GM23338 (cell line): ENCODE measurements at regions not wholly inside any gene's neighbourhood (a gene's known extent, or its start where the extent isn't known, plus 50 kb on each side); places are given as distances from the start of the nearest gene placed in this dataset.

ENCODE experiments used
- EZH2 ChIP-seq: fragments of 200-600 bp; sonication (generic); IDR thresholded peaks from one replicate; pipeline ENCODE4 v1.8.0; 2017; ENCODE audit warnings: antibody characterized with exemption, mild to moderate bottlenecking, low read depth; ENCODE audit not compliant: unreplicated experiment
- EZH2phosphoT487 ChIP-seq: fragments of 200-600 bp; sonication (generic); IDR thresholded peaks from one replicate; pipeline ENCODE4 v1.8.1; 2018; ENCODE audit warnings: antibody characterized with exemption; ENCODE audit not compliant: unreplicated experiment
- JUNB ChIP-seq: IDR thresholded peaks from one replicate; pipeline ENCODE4 v1.6.1; 2016; ENCODE audit warnings: antibody characterized with exemption; ENCODE audit not compliant: unreplicated experiment
- NANOG ChIP-seq: IDR thresholded peaks from 2 replicates; pipeline ENCODE4 v1.6.1; 2016; ENCODE audit warnings: antibody characterized with exemption, borderline replicate concordance
- ZNF331 ChIP-seq: fragments of 250-450 bp; sonication (Bioruptor Pico); IDR thresholded peaks from 2 replicates; pipeline ENCODE4 v1.5.0; 2020; ENCODE audit warnings: low read depth, mild to moderate bottlenecking, moderate library complexity
- TF ChIP-seq, protein P1 (sequence below): fragments of 250-450 bp; sonication (Bioruptor Pico); IDR thresholded peaks from 2 replicates; pipeline ENCODE4 v1.5.0; 2020; ENCODE audit warnings: mild to moderate bottlenecking, moderate library complexity
- TF ChIP-seq, protein P2 (sequence below): IDR thresholded peaks from 2 replicates; pipeline ENCODE4 v1.6.1; 2016; ENCODE audit warnings: antibody characterized with exemption
- TF ChIP-seq, protein P3 (sequence below), 2 experiments: fragments of 200-600 bp in 1 of 2; sonication (generic) in 1 of 2; conservative IDR thresholded peaks; 2 replicates each; pipeline versions ENCODE4 v1.5.1 to v1.6.1; 2016 to 2017; ENCODE audit warnings: antibody characterized with exemption in 2 of 2, low read depth in 2 of 2, mild to moderate bottlenecking in 2 of 2, moderate library complexity in 1 of 2

DNA sequence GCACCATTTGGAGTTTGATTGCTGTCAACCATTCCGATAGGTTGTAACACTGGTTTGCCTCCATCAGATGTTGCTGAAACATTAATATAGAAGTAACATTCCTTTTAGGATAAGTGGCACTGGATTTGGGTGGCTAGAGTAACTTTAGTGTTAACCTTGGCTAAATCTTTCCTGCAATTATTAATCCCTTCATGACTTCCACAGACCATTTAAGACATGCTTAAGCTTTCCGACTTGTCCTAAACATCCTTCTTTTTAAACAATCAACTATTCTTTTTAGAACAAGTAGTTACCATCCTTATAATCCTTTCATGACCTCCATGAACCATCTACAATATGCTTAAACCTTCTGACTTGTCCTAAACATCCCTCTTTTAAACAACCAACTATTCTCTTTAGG is 465.5 kb downstream of the DCDC2C start (continued):
- TF ChIP-seq, protein P1, sequence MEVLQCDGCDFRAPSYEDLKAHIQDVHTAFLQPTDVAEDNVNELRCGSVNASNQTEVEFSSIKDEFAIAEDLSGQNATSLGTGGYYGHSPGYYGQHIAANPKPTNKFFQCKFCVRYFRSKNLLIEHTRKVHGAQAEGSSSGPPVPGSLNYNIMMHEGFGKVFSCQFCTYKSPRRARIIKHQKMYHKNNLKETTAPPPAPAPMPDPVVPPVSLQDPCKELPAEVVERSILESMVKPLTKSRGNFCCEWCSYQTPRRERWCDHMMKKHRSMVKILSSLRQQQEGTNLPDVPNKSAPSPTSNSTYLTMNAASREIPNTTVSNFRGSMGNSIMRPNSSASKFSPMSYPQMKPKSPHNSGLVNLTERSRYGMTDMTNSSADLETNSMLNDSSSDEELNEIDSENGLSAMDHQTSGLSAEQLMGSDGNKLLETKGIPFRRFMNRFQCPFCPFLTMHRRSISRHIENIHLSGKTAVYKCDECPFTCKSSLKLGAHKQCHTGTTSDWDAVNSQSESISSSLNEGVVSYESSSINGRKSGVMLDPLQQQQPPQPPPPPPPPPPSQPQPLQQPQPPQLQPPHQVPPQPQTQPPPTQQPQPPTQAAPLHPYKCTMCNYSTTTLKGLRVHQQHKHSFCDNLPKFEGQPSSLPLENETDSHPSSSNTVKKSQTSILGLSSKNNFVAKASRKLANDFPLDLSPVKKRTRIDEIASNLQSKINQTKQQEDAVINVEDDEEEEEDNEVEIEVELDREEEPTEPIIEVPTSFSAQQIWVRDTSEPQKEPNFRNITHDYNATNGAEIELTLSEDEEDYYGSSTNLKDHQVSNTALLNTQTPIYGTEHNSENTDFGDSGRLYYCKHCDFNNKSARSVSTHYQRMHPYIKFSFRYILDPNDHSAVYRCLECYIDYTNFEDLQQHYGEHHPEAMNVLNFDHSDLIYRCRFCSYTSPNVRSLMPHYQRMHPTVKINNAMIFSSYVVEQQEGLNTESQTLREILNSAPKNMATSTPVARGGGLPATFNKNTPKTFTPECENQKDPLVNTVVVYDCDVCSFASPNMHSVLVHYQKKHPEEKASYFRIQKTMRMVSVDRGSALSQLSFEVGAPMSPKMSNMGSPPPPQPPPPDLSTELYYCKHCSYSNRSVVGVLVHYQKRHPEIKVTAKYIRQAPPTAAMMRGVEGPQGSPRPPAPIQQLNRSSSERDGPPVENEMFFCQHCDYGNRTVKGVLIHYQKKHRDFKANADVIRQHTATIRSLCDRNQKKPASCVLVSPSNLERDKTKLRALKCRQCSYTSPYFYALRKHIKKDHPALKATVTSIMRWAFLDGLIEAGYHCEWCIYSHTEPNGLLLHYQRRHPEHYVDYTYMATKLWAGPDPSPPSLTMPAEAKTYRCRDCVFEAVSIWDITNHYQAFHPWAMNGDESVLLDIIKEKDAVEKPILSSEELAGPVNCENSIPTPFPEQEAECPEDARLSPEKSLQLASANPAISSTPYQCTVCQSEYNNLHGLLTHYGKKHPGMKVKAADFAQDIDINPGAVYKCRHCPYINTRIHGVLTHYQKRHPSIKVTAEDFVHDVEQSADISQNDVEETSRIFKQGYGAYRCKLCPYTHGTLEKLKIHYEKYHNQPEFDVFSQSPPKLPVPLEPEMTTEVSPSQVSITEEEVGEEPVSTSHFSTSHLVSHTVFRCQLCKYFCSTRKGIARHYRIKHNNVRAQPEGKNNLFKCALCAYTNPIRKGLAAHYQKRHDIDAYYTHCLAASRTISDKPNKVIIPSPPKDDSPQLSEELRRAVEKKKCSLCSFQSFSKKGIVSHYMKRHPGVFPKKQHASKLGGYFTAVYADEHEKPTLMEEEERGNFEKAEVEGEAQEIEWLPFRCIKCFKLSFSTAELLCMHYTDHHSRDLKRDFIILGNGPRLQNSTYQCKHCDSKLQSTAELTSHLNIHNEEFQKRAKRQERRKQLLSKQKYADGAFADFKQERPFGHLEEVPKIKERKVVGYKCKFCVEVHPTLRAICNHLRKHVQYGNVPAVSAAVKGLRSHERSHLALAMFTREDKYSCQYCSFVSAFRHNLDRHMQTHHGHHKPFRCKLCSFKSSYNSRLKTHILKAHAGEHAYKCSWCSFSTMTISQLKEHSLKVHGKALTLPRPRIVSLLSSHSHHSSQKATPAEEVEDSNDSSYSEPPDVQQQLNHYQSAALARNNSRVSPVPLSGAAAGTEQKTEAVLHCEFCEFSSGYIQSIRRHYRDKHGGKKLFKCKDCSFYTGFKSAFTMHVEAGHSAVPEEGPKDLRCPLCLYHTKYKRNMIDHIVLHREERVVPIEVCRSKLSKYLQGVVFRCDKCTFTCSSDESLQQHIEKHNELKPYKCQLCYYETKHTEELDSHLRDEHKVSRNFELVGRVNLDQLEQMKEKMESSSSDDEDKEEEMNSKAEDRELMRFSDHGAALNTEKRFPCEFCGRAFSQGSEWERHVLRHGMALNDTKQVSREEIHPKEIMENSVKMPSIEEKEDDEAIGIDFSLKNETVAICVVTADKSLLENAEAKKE (CRISPR knock-in tag) = no peak
- TF ChIP-seq JUNB (no peak), EZH2phosphoT487 (no peak), ZNF331 (no peak), NANOG (no peak), EZH2 (no peak)
- TF ChIP-seq, protein P2, sequence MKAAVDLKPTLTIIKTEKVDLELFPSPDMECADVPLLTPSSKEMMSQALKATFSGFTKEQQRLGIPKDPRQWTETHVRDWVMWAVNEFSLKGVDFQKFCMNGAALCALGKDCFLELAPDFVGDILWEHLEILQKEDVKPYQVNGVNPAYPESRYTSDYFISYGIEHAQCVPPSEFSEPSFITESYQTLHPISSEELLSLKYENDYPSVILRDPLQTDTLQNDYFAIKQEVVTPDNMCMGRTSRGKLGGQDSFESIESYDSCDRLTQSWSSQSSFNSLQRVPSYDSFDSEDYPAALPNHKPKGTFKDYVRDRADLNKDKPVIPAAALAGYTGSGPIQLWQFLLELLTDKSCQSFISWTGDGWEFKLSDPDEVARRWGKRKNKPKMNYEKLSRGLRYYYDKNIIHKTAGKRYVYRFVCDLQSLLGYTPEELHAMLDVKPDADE = no peak
- TF ChIP-seq, protein P3, sequence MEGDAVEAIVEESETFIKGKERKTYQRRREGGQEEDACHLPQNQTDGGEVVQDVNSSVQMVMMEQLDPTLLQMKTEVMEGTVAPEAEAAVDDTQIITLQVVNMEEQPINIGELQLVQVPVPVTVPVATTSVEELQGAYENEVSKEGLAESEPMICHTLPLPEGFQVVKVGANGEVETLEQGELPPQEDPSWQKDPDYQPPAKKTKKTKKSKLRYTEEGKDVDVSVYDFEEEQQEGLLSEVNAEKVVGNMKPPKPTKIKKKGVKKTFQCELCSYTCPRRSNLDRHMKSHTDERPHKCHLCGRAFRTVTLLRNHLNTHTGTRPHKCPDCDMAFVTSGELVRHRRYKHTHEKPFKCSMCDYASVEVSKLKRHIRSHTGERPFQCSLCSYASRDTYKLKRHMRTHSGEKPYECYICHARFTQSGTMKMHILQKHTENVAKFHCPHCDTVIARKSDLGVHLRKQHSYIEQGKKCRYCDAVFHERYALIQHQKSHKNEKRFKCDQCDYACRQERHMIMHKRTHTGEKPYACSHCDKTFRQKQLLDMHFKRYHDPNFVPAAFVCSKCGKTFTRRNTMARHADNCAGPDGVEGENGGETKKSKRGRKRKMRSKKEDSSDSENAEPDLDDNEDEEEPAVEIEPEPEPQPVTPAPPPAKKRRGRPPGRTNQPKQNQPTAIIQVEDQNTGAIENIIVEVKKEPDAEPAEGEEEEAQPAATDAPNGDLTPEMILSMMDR (conservative IDR thresholded peaks at IDR 0.05; ENCODE audit: low read depth in 2 of 2) = no peak
